ENCODE measurements at regions not wholly inside any gene's neighbourhood (a gene's known extent, or its start where the extent isn't known, plus 50 kb on each side); places are given as distances from the start of the nearest gene placed in this dataset.

DNA sequence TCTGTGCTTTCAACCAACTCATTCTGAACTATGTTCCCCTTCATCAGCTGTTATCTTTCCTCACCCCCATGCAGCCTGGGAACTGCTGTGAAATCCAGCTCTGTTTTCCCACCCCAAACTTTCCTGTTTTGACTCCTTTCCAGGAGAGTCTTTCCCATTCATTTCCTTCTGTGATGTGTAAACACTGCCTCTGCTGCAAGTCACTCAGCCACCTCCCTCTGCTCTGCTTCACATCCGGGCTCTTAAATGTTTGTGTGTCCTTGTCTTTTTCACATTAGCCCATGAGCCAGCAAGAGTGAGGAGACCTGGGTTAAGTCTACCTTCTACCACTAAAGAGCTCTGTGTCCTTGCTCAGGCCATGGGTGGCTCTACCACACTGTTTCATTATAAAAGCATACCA is 137.5 kb downstream of the ICE1 start:
- no peak for DNase-seq (ENCODE audit: low read depth, low spot score)

DNA sequence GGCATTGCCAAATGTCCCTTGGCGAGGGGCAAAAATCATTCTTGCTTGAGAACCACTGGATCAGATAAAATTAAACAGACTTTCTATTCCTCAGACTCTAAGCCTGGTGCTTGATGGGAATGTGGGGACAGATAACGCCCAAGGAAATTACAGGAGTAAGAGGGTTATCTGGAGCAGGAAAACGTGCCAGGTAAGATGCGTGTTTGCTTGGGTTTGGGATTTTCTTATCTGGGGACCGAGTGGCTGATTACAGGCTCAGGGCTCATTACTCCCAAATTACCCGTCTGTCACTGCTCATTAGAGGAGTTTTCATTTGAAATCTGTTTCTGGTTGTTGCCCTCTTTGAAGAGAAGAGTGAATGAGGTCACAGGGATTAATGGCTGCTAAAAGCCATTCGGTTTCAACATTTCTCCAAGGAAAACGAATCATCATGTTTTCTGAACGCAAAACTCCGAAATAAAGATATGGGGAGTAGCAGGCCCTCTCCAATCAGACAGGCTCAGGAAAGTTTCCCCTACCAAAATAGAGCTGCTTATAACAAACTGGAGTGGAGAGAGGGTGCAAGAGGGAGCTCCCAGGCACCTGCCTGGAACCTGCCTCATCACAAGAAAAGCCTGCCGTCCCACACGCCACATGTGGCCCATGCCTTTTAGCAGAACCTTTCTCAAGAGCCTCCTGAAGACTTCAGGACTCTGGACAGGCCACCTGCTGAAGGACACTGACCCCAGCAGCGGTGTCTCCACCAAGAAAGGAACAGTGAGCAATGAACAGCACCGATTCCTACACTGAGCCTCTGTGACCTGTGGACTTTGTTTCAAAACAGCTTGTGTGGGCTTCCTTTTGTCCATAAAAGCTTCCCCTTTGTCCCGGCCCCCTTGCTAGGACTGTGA is 136.4 kb downstream of the ICE1 start:
- no peak for DNase-seq (ENCODE audit: low read depth, low spot score)

DNA sequence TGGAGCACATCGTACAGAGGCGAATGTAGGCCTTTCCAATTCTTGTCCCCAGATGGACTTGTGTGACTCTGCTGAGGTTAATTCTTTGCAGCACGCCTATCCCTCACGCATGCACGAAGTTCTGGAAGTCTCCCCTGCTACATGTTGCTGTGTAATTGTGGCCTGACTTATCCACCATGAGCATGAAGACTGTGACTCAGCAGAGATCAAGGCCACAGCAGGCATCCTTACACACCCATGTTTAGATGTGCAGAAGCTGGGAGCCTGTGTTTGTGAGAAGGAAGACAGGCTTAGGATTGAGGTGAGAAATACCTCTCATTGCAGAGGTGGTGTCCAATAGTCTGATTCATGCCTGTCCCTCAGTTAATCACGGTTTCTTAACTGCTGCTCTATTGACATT is 135.6 kb downstream of the ICE1 start:
- DNase-seq (ENCODE audit: low read depth, low spot score) = no peak

DNA sequence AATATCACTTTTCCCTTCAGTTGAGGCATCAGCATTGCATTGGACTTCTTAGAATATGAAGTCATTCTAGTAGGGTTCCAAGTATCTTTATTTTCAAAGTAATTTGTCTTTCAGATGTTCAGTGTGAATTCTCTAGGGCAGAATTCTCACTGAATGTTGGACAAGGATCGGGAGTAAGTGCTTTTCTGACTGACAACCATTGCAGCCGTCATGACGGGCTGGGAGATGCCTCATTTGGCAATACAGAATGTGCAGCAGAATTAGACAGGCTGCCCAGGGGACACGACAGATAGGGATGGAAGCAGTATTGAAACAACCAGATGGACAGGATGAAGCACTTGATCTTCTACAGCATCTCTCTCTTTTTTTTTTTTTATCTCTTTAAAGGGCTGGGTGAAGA is 129.0 kb downstream of the ICE1 start:
- DNase-seq (ENCODE audit: low read depth, low spot score) = no peak

DNA sequence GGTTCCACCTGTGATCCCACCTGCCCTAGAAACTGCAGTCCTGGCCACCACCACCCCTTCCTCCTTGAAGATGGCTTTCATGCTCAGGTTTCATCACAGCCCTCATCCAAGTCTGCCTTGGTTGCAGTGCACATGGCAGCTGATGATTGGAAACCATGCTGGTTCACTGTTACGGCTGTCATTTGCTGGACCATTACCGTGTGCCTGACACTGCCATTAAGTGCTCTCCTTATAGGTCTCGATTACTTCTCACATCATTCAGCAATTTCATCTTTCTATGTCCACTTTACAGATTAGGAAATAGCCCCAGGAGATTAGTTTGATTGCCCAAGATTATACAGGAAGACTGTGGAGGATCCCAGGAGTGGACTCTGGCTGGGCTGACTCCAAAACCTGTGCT is 123.9 kb downstream of the ICE1 start:
- no peak for DNase-seq (ENCODE audit: low read depth, low spot score)

DNA sequence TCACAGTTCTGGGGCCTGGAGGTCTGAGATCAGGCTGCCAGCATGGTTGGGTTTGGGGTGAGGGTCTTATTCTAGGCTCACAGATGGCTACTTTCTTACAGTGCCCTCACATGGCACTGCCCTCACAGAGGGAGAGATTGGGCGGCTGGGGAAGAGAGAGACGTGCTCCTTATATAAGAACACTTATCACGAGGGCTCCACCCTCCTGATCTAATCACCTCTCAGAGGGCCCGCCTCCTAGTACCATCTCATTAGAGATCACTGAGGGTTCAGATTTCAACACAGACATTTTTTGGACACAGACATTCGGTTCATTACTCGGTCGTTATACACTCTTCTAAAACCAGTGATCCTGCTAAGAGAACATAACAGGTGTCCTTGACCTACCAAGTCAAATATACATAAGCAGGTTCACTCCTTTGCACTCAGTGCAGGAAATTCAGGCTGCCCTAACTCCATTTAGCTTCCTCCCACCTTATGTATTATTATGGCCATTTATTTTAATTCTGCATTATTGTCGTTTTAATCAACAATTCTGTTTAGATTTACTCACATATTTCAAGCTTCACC is 121.7 kb downstream of the ICE1 start:
- DNase-seq (ENCODE audit: low read depth, low spot score) = no peak

DNA sequence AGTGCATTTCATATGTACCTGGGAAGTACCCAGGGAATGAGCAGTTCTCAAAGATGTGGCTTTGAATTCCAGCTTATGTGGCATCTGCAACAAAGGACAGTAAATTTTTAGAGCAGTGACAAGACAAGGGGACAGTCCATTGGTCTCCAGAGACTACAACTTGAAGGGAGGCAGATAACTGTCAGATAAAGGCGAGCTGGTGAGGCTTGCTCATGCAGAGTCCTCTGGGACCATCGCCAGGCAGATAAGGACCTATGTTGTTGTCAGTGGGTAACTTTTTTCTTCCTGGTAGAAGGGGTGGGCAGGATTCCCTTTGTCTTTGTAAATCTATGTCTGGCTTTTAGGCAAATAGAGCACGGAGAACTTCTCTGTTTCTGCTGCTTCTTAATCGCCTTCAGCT is 120.2 kb downstream of the ICE1 start:
- DNase-seq (ENCODE audit: low read depth, low spot score) = no peak

DNA sequence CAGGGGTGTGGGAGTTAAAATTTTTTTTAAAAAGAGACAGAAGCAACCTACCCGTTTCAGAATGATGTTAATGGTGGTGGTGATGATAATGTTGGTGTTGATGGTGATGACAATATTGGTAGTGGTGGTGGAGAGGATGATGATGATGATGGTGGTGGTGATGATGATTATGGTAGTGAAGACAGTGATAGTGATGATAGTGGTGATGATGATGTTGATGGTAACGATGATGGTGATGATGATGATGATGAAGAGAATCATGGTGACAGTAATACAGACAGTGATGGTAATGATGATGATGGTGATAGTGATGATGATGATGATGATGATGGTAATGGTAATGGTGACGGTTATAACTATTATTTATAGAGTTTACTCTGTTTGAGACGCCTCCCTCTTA is 117.6 kb downstream of the ICE1 start:
- DNase-seq (ENCODE audit: low read depth, low spot score) = no peak

Data from iPS DF 19.7 (cell line).